Hepatocyte (in vitro differentiated cells): ENCODE measurements at regions not wholly inside any gene's neighbourhood (a gene's known extent, or its start where the extent isn't known, plus 50 kb on each side); places are given as distances from the start of the nearest gene placed in this dataset.

Experiments
- DNase-seq: peaks from one replicate; pipeline ENCODE4 v3.0.0-alpha.2; 2016; ENCODE audit warnings: low spot score
- H2AFZ ChIP-seq: fragments of 200-600 bp; sonication (generic); 2 replicates; pipeline ENCODE4 v1.6.0; 2016; ENCODE audit warnings: antibody characterized with exemption, mild to moderate bottlenecking
- H3K27ac ChIP-seq: fragments of 200-600 bp; sonication (generic); 2 replicates; pipeline ENCODE4 v1.5.1; 2016; ENCODE audit warnings: mild to moderate bottlenecking
- H3K27me3 ChIP-seq: fragments of 200-600 bp; sonication (generic); 2 replicates; pipeline ENCODE4 v1.6.1; 2016
- H3K36me3 ChIP-seq: fragments of 200-600 bp; sonication (generic); replicated peaks from 2 replicates; pipeline ENCODE4 v1.5.1; 2016; ENCODE audit warnings: low read depth; ENCODE audit not compliant: insufficient read depth
- H3K4me1 ChIP-seq: fragments of 200-600 bp; sonication (generic); 2 replicates; pipeline ENCODE4 v1.5.1; 2016; ENCODE audit warnings: mild to moderate bottlenecking, moderate library complexity; ENCODE audit not compliant: insufficient read depth
- H3K4me2 ChIP-seq: fragments of 200-600 bp; sonication (generic); 2 replicates; pipeline ENCODE4 v1.6.0; 2016
- H3K4me3 ChIP-seq: fragments of 200-600 bp; sonication (generic); 2 replicates; pipeline ENCODE4 v1.5.1; 2016; ENCODE audit warnings: mild to moderate bottlenecking
- H3K79me2 ChIP-seq: fragments of 200-600 bp; sonication (generic); 2 replicates; pipeline ENCODE4 v1.6.0; 2017; ENCODE audit warnings: mild to moderate bottlenecking
- H3K9me2 ChIP-seq: fragments of 200-600 bp; sonication (generic); replicated peaks from 2 replicates; pipeline ENCODE4 v1.6.0; 2017; ENCODE audit warnings: mild to moderate bottlenecking; ENCODE audit not compliant: insufficient read depth
- H3K9me3 ChIP-seq: fragments of 200-600 bp; sonication (generic); 2 replicates; pipeline ENCODE4 v1.5.1; 2016; ENCODE audit warnings: low read depth, mild to moderate bottlenecking
- H4K20me1 ChIP-seq: fragments of 200-600 bp; sonication (generic); 2 replicates; pipeline ENCODE4 v1.6.0; 2016; ENCODE audit warnings: mild to moderate bottlenecking; ENCODE audit not compliant: insufficient read depth, poor library complexity, severe bottlenecking
- CTCF ChIP-seq: fragments of 200-600 bp; sonication (generic); IDR thresholded peaks from 2 replicates; pipeline ENCODE4 v1.5.1; 2016; ENCODE audit warnings: antibody characterized with exemption, mild to moderate bottlenecking; ENCODE audit not compliant: poor library complexity
- EZH2 ChIP-seq: fragments of 200-600 bp; sonication (generic); IDR thresholded peaks from 2 replicates; pipeline ENCODE4 v1.6.1; 2016; ENCODE audit warnings: antibody characterized with exemption, mild to moderate bottlenecking, borderline replicate concordance
- EZH2phosphoT487 ChIP-seq: fragments of 200-600 bp; sonication (generic); IDR thresholded peaks from one replicate; pipeline ENCODE4 v1.6.1; 2018; ENCODE audit warnings: antibody characterized with exemption, mild to moderate bottlenecking, low read depth, moderate library complexity; ENCODE audit not compliant: unreplicated experiment, severe bottlenecking
- WGBS: methylation state at CpG from one replicate; pipeline ENCODE4 v1.1.6; 2016; ENCODE audit warnings: low lambda C conversion rate; ENCODE audit errors: missing lambda C conversion rate; 5-methylcytosine and 5-hydroxymethylcytosine counted together

DNA sequence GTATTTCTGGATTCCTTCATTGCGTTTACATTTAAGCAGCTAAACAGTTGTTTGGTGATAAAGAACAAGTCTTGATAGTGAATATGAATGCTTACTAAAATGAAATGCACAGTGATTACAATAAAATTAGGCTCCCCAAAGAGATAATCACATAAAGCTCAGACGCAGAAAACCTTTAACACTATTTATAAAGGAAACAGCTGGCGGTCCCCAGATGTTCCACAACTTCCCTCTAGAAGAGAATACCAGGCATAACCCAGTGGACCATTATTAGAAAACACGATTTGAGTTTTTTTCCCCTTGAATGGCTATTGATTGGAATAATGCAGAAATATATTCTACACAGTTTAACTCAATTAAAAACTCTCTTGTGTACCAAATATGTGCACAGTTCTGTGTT lies 573.2 kb downstream of the DIPK2A start:
- no peaks in the 10 kb centered on the region for H3K79me2 ChIP-seq
- no peaks in the 10 kb centered on the region for H3K27me3 ChIP-seq
- H4K20me1 ChIP-seq, result no peaks in the 10 kb centered on the region
- H3K9me2 ChIP-seq, result no peaks in the 10 kb centered on the region
- H3K36me3 ChIP-seq, result no peaks in the 10 kb centered on the region
- whole genome bisulfite sequencing, result 68% methylated on average over 4 of the region's 4 CpGs
- H3K4me1 ChIP-seq, result peaks cover 4% of the 10 kb centered on the region
- TF ChIP-seq EZH2, result no peak
- no peak overlapping the region for H3K4me3 ChIP-seq
- DNase-seq, result no peak
- no peaks in the 10 kb centered on the region for H3K9me3 ChIP-seq
- H3K27ac ChIP-seq, result no peak overlapping the region
- H2AFZ ChIP-seq, result no peak overlapping the region
- no peak overlapping the region for H3K4me2 ChIP-seq

GRCh38 chr3:144546539-144546938 lies 574.9 kb downstream of the DIPK2A start:
- no peak overlapping the region for H2AFZ ChIP-seq
- H4K20me1 ChIP-seq, result no peaks in the 10 kb centered on the region
- TF ChIP-seq EZH2 (no peak), CTCF (no peak)
- no peaks in the 10 kb centered on the region for H3K9me3 ChIP-seq
- no peak overlapping the region for H3K27ac ChIP-seq
- 92% methylated on average over 2 of the region's 2 CpGs for WGBS
- H3K9me2 ChIP-seq, result no peaks in the 10 kb centered on the region
- H3K27me3 ChIP-seq, result no peaks in the 10 kb centered on the region
- H3K4me1 ChIP-seq, result peaks cover 5% of the 10 kb centered on the region
- no peak for DNase-seq
- H3K4me2 ChIP-seq, result no peak overlapping the region
- no peak overlapping the region for H3K4me3 ChIP-seq
- no peaks in the 10 kb centered on the region for H3K36me3 ChIP-seq
- no peaks in the 10 kb centered on the region for H3K79me2 ChIP-seq

DNA sequence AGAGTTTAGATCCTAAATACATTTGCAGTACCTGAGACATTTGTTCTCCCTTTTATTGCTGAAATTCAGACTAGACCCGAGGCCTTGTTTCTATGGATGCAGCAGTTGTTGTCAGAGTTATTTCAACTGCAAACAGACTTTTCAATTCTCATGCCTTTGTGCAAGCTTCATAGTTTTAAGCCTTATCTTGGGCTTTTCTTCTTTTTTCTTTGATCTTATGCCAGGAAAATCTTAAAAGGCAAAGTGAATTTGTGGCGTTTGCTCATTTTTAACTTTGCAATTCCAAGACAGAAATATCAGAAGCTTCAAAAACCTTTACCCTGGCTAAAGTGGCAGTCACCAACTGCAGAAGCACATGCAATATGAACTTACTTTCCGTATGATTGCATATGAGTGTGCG lies 576.7 kb downstream of the DIPK2A start:
- no peak for DNase-seq
- no peaks in the 10 kb centered on the region for H4K20me1 ChIP-seq
- whole genome bisulfite sequencing, result 46% methylated on average over 4 of the region's 4 CpGs
- no peaks in the 10 kb centered on the region for H3K79me2 ChIP-seq
- H3K27me3 ChIP-seq, result no peaks in the 10 kb centered on the region
- no peaks in the 10 kb centered on the region for H3K9me3 ChIP-seq
- H3K9me2 ChIP-seq, result no peaks in the 10 kb centered on the region
- H3K4me2 ChIP-seq, result no peak overlapping the region
- no peak for TF ChIP-seq EZH2phosphoT487
- H3K27ac ChIP-seq, result no peak overlapping the region
- H3K4me1 ChIP-seq, result peaks cover 23% of the 10 kb centered on the region
- peak overlapping the region; percentile 0 for H2AFZ ChIP-seq
- no peaks in the 10 kb centered on the region for H3K36me3 ChIP-seq
- no peak overlapping the region for H3K4me3 ChIP-seq

DNA sequence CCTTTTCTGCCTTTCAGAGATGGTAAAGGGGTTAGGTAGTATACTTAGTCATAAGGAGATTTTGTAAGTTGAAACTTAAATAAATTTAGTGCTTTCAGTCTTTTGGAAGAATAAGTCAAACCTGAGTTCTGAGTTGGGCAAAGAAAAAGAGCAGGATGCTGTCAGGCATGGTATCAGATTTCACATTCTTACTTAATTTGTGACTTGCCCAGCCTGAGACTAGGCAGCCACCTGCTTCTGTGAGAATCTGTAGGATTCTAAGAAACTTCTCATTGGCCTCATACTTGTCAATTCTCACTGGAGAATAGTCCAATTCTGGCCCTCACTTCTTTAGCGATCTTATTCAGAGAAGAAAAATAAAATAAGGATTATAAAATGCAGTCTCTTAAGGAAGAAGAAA lies 577.5 kb downstream of the DIPK2A start:
- Histone ChIP-seq H3K9me3 (no peaks in the 10 kb centered on the region), H3K4me3 (no peak overlapping the region), H2AFZ (no peak overlapping the region), H3K4me2 (no peak overlapping the region), H3K79me2 (no peaks in the 10 kb centered on the region), H4K20me1 (no peaks in the 10 kb centered on the region), H3K27me3 (no peaks in the 10 kb centered on the region), H3K4me1 (peaks cover 28% of the 10 kb centered on the region), H3K36me3 (no peaks in the 10 kb centered on the region), H3K9me2 (no peaks in the 10 kb centered on the region), H3K27ac (no peak overlapping the region)
- WGBS, result 58% methylated on average over 1 of the region's 1 CpG
- TF ChIP-seq EZH2phosphoT487 (no peak), CTCF (no peak), EZH2 (no peak)
- no peak for DNase-seq
